Osteocyte (in vitro differentiated cells): ENCODE measurements at regions not wholly inside any gene's neighbourhood (a gene's known extent, or its start where the extent isn't known, plus 50 kb on each side); places are given as distances from the start of the nearest gene placed in this dataset.

Source experiments
- DNase-seq: peaks from one replicate; pipeline ENCODE4 v3.0.0; 2021; ENCODE audit warnings: mixed read lengths; ENCODE audit not compliant: unreplicated experiment; ENCODE audit errors: extremely low spot score
- H3K27ac Mint-ChIP-seq: one replicate; pipeline ENCODE4 v1.8.0; 2021; ENCODE audit warnings: mild to moderate bottlenecking, mixed read lengths; ENCODE audit not compliant: unreplicated experiment
- H3K27me3 Mint-ChIP-seq: one replicate; pipeline ENCODE4 v1.8.0; 2021; ENCODE audit warnings: mixed read lengths; ENCODE audit not compliant: unreplicated experiment
- H3K36me3 Mint-ChIP-seq: one replicate; pipeline ENCODE4 v1.8.0; 2021; ENCODE audit warnings: mixed read lengths; ENCODE audit not compliant: unreplicated experiment
- H3K4me1 Mint-ChIP-seq: one replicate; pipeline ENCODE4 v1.8.0; 2021; ENCODE audit warnings: mixed read lengths; ENCODE audit not compliant: unreplicated experiment
- H3K4me3 Mint-ChIP-seq: one replicate; pipeline ENCODE4 v1.8.0; 2021; ENCODE audit warnings: mild to moderate bottlenecking, moderate library complexity, mixed read lengths; ENCODE audit not compliant: unreplicated experiment
- H3K9me3 Mint-ChIP-seq: one replicate; pipeline ENCODE4 v1.8.0; 2021; ENCODE audit warnings: mixed read lengths; ENCODE audit not compliant: unreplicated experiment
- CTCF ChIP-seq: fragments of 200-600 bp; sonication (generic); IDR thresholded peaks from 2 replicates; pipeline ENCODE4 v1.5.0; 2021; ENCODE audit warnings: antibody characterized with exemption, mild to moderate bottlenecking, moderate library complexity

GRCh38 chr17:51397361-51398127 is 137.2 kb downstream of the UTP18 start:
- Mint-ChIP-seq H3K4me3 (no peak overlapping the region), H3K27ac (no peak overlapping the region), H3K9me3 (no peaks in the 10 kb centered on the region), H3K4me1 (peaks cover 7% of the 10 kb centered on the region), H3K27me3 (no peaks in the 10 kb centered on the region), H3K36me3 (no peaks in the 10 kb centered on the region)
- no peak for DNase-seq
- TF ChIP-seq CTCF = no peak

GRCh38 chr17:51398128-51398525 is 137.8 kb downstream of the UTP18 start:
- TF ChIP-seq CTCF = no peak
- no peaks in the 10 kb centered on the region for H3K27me3 Mint-ChIP-seq
- no peaks in the 10 kb centered on the region for H3K9me3 Mint-ChIP-seq
- no peak overlapping the region for H3K4me3 Mint-ChIP-seq
- peaks cover 7% of the 10 kb centered on the region for H3K4me1 Mint-ChIP-seq
- H3K36me3 Mint-ChIP-seq = no peaks in the 10 kb centered on the region
- DNase-seq = no peak
- no peak overlapping the region for H3K27ac Mint-ChIP-seq

GRCh38 chr17:51398687-51399086 is 138.3 kb downstream of the UTP18 start:
- TF ChIP-seq CTCF = no peak
- Mint-ChIP-seq H3K27me3 (no peaks in the 10 kb centered on the region), H3K36me3 (no peaks in the 10 kb centered on the region), H3K4me3 (no peak overlapping the region), H3K27ac (no peak overlapping the region), H3K4me1 (peaks cover 7% of the 10 kb centered on the region), H3K9me3 (no peaks in the 10 kb centered on the region)
- DNase-seq = no peak

GRCh38 chr17:51401279-51401678 is 140.9 kb downstream of the UTP18 start:
- Mint-ChIP-seq H3K4me1 (peaks cover 7% of the 10 kb centered on the region), H3K36me3 (no peaks in the 10 kb centered on the region), H3K27me3 (peaks cover 3% of the 10 kb centered on the region), H3K9me3 (no peaks in the 10 kb centered on the region), H3K27ac (no peak overlapping the region), H3K4me3 (no peak overlapping the region)
- no peak for TF ChIP-seq CTCF
- DNase-seq = no peak

- H3K4me3 Mint-ChIP-seq = no peak overlapping the region
- no peak for TF ChIP-seq CTCF
- no peaks in the 10 kb centered on the region for H3K9me3 Mint-ChIP-seq
- H3K4me1 Mint-ChIP-seq = no peaks in the 10 kb centered on the region
- no peak overlapping the region for H3K27ac Mint-ChIP-seq
- DNase-seq = no peak
- peaks cover 9% of the 10 kb centered on the region for H3K27me3 Mint-ChIP-seq
- H3K36me3 Mint-ChIP-seq = no peaks in the 10 kb centered on the region
Observed at GRCh38 chr17:51402899-51403298, 142.6 kb downstream of the UTP18 start.
